HG02571 (cell line): ENCODE measurements at regions not wholly inside any gene's neighbourhood (a gene's known extent, or its start where the extent isn't known, plus 50 kb on each side); places are given as distances from the start of the nearest gene placed in this dataset.
"Not testable (repeated sequence)": the region's sequence is repeated elsewhere in the genome, so short reads cannot be mapped to it uniquely, and the experiment has no call there.

Source experiments
- ATAC-seq: cut with Tn5 transposase; IDR thresholded peaks from one replicate; pipeline ENCODE4 v1.9.1; 2021; ENCODE audit warnings: mild to moderate bottlenecking, moderate library complexity; ENCODE audit not compliant: unreplicated experiment

- no peak for ATAC-seq
Observed at GRCh38 chr20:11467436-11467835, 450.3 kb upstream of the BTBD3 start.

GRCh38 chr20:11468880-11469279 lies 448.8 kb upstream of the BTBD3 start:
- no peak for ATAC-seq

GRCh38 chr20:11469795-11470435 lies 447.8 kb upstream of the BTBD3 start:
- ATAC-seq: no peak

- ATAC-seq: no peak
Observed at GRCh38 chr20:11473983-11474382, 443.7 kb upstream of the BTBD3 start.

GRCh38 chr20:11483697-11484096 lies 434.0 kb upstream of the BTBD3 start:
- ATAC-seq: no peak

GRCh38 chr20:11484479-11484878 lies 433.2 kb upstream of the BTBD3 start:
- ATAC-seq: no peak

GRCh38 chr20:11492386-11492785 lies 425.3 kb upstream of the BTBD3 start:
- ATAC-seq: no peak

GRCh38 chr20:11492846-11493245 lies 424.8 kb upstream of the BTBD3 start:
- no peak for ATAC-seq

- ATAC-seq: no peak
Observed at GRCh38 chr20:11496380-11496779, 421.3 kb upstream of the BTBD3 start.

GRCh38 chr20:11497545-11497944 lies 420.1 kb upstream of the BTBD3 start:
- no peak for ATAC-seq

- no peak for ATAC-seq
Observed at GRCh38 chr20:11499101-11499634, 418.5 kb upstream of the BTBD3 start.

- ATAC-seq: no peak
Observed at GRCh38 chr20:11502061-11502460, 415.6 kb upstream of the BTBD3 start.

- ATAC-seq: no peak
Observed at GRCh38 chr20:11502671-11503070, 415.0 kb upstream of the BTBD3 start.

- no peak for ATAC-seq
Observed at GRCh38 chr20:11509776-11510175, 407.9 kb upstream of the BTBD3 start.

GRCh38 chr20:11511821-11512220 lies 405.9 kb upstream of the BTBD3 start:
- ATAC-seq: no peak

- not testable (repeated sequence) for ATAC-seq
Observed at GRCh38 chr20:11513241-11513745, 404.4 kb upstream of the BTBD3 start.

GRCh38 chr20:11516448-11516847 lies 401.2 kb upstream of the BTBD3 start:
- no peak for ATAC-seq

- no peak for ATAC-seq
Observed at GRCh38 chr20:11520596-11520995, 397.1 kb upstream of the BTBD3 start.

GRCh38 chr20:11521476-11522365 lies 396.0 kb upstream of the BTBD3 start:
- no peak for ATAC-seq

- ATAC-seq: no peak
Observed at GRCh38 chr20:11522366-11522741, 395.3 kb upstream of the BTBD3 start.

GRCh38 chr20:11529047-11529446 lies 388.6 kb upstream of the BTBD3 start:
- ATAC-seq: no peak

GRCh38 chr20:11537032-11537431 lies 380.7 kb upstream of the BTBD3 start:
- ATAC-seq: no peak
